ENCODE measurements at regions not wholly inside any gene's neighbourhood (a gene's known extent, or its start where the extent isn't known, plus 50 kb on each side); places are given as distances from the start of the nearest gene placed in this dataset.

- TF ChIP-seq CTCF (IDR thresholded peaks at IDR 0.05): no peak
- H3K9me3 Mint-ChIP-seq: peaks cover 5% of the 10 kb centered on the region
- CTCF ChIA-PET: no interaction called here
- intact Hi-C loops (cut with micrococcal nuclease): no loop called here
- no peaks in the 10 kb centered on the region for H3K36me3 Mint-ChIP-seq (ENCODE audit: low read depth)
- H3K27me3 Mint-ChIP-seq: no peaks in the 10 kb centered on the region
- no peak overlapping the region for H3K27ac Mint-ChIP-seq
- no peaks in the 10 kb centered on the region for H3K4me1 Mint-ChIP-seq
- POLR2A ChIA-PET: no interaction called here
- ATAC-seq (ENCODE audit: low read depth) (no peak), DNase-seq (no peak)
- H3K4me3 Mint-ChIP-seq: no peak overlapping the region
Measured at GRCh38 chr2:12333293-12333692, 383.4 kb upstream of the TRIB2 start.

- Mint-ChIP-seq H3K27me3 (no peaks in the 10 kb centered on the region), H3K9me3 (peaks cover 5% of the 10 kb centered on the region), H3K4me3 (no peak overlapping the region), H3K4me1 (no peaks in the 10 kb centered on the region), H3K27ac (no peak overlapping the region), H3K36me3 (ENCODE audit: low read depth) (no peaks in the 10 kb centered on the region)
- POLR2A ChIA-PET: no interaction called here
- no peak for TF ChIP-seq CTCF (IDR thresholded peaks at IDR 0.05)
- ATAC-seq (ENCODE audit: low read depth) (no peak), DNase-seq (no peak)
- intact Hi-C loops (cut with micrococcal nuclease): no loop called here
- CTCF ChIA-PET: no interaction called here
Measured at GRCh38 chr2:12334412-12334966, 382.2 kb upstream of the TRIB2 start.

- DNase-seq: no peak
- Mint-ChIP-seq H3K27me3 (no peaks in the 10 kb centered on the region), H3K4me3 (no peak overlapping the region), H3K36me3 (ENCODE audit: low read depth) (no peaks in the 10 kb centered on the region), H3K9me3 (peaks cover 5% of the 10 kb centered on the region), H3K27ac (no peak overlapping the region), H3K4me1 (no peaks in the 10 kb centered on the region)
- intact Hi-C loops (cut with micrococcal nuclease): no loop called here
- POLR2A ChIA-PET: no interaction called here
- CTCF ChIA-PET: no interaction called here
- no peak for TF ChIP-seq CTCF (IDR thresholded peaks at IDR 0.05)
- ATAC-seq (ENCODE audit: low read depth): no peak
Measured at GRCh38 chr2:12335131-12335530, 381.6 kb upstream of the TRIB2 start.

GRCh38 chr2:12335995-12336394 lies 380.7 kb upstream of the TRIB2 start:
- ChIA-PET POLR2A (no interaction called here), CTCF (no interaction called here)
- no peaks in the 10 kb centered on the region for H3K4me1 Mint-ChIP-seq
- peaks cover 5% of the 10 kb centered on the region for H3K9me3 Mint-ChIP-seq
- no peak for DNase-seq
- no peak for TF ChIP-seq CTCF (IDR thresholded peaks at IDR 0.05)
- H3K4me3 Mint-ChIP-seq: no peak overlapping the region
- H3K27me3 Mint-ChIP-seq: no peaks in the 10 kb centered on the region
- no peaks in the 10 kb centered on the region for H3K36me3 Mint-ChIP-seq (ENCODE audit: low read depth)
- ATAC-seq (ENCODE audit: low read depth): no peak
- intact Hi-C loops (cut with micrococcal nuclease): no loop called here
- no peak overlapping the region for H3K27ac Mint-ChIP-seq

GRCh38 chr2:12338946-12339697 lies 377.6 kb upstream of the TRIB2 start:
- no peak for TF ChIP-seq CTCF (IDR thresholded peaks at IDR 0.05)
- intact Hi-C loops (cut with micrococcal nuclease): no loop called here
- Mint-ChIP-seq H3K4me3 (no peak overlapping the region), H3K27ac (no peak overlapping the region), H3K9me3 (no peaks in the 10 kb centered on the region), H3K4me1 (no peaks in the 10 kb centered on the region), H3K27me3 (no peaks in the 10 kb centered on the region), H3K36me3 (ENCODE audit: low read depth) (no peaks in the 10 kb centered on the region)
- POLR2A ChIA-PET: no interaction called here
- CTCF ChIA-PET: no interaction called here
- DNase-seq (no peak), ATAC-seq (ENCODE audit: low read depth) (no peak)
